ENCODE measurements at regions not wholly inside any gene's neighbourhood (a gene's known extent, or its start where the extent isn't known, plus 50 kb on each side); places are given as distances from the start of the nearest gene placed in this dataset.

DNA sequence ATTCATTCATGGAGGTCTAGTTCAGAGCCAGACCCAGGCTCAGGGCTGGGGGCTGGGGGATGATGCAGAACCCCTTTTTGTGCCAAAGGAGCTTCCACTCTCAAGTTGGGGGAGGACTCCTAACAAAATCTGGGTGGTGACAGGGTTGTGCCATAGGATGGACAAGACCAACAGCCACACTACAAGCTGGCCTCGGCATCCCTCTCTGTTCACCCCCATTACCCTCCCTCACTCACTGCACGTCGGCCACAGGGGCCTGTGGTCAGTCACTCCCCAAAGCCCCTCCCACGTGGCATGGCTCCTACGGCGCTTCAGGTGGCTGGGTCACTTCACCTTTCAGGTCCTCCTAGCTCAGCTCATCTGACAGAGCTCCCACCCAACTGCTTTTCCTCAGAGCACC lies 348.7 kb upstream of the ZMIZ1 start:
- H3K4me1 ChIP-seq: no peaks in the 10 kb centered on the region
- no peaks in the 10 kb centered on the region for H3K36me3 ChIP-seq (ENCODE audit: low read depth, missing control alignments)
- H3K27ac ChIP-seq: no peak overlapping the region
- no peaks in the 10 kb centered on the region for H3K9me3 ChIP-seq
- no peak for DNase-seq
- H3K27me3 ChIP-seq: no peaks in the 10 kb centered on the region
- intact Hi-C loops (cut with DNase I; ENCODE audit: low total_unique reads): no loop called here
- no peak overlapping the region for H3K4me3 ChIP-seq
- WGBS, 2 donors: 76 to 89% methylated on average over 6 of the region's 6 CpGs
- TF ChIP-seq POLR2A (IDR thresholded peaks at IDR 0.05): no peak
- no peak for TF ChIP-seq CTCF (IDR thresholded peaks at IDR 0.05)

DNA sequence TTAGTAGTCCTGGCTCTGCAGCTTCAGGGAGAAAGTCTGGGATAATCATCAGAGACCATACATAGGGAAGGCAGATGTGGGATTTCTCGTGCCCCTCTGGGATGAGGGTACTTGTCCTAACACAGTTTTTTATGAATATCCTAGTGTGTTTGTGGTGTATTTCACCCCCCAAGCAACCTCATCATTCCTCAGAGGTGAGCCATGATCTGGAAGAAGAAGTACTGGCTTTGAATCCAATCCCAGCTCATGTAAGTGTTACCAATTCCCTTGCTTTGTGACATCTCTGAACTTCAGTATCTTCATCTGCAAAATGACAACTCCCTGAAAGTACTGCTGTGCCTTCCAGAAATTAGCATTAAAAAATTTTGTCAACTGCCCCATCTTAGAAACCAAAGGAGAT lies 347.5 kb upstream of the ZMIZ1 start:
- H3K27me3 ChIP-seq: no peaks in the 10 kb centered on the region
- WGBS, 2 donors: 92 to 97% methylated on average over 1 of the region's 1 CpG
- no peaks in the 10 kb centered on the region for H3K4me1 ChIP-seq
- no peak overlapping the region for H3K4me3 ChIP-seq
- H3K27ac ChIP-seq: no peak overlapping the region
- intact Hi-C loops (cut with DNase I; ENCODE audit: low total_unique reads): no loop called here
- no peaks in the 10 kb centered on the region for H3K9me3 ChIP-seq
- DNase-seq: no peak
- TF ChIP-seq CTCF (IDR thresholded peaks at IDR 0.05) (no peak), POLR2A (IDR thresholded peaks at IDR 0.05) (no peak)
- H3K36me3 ChIP-seq (ENCODE audit: low read depth, missing control alignments): no peaks in the 10 kb centered on the region

DNA sequence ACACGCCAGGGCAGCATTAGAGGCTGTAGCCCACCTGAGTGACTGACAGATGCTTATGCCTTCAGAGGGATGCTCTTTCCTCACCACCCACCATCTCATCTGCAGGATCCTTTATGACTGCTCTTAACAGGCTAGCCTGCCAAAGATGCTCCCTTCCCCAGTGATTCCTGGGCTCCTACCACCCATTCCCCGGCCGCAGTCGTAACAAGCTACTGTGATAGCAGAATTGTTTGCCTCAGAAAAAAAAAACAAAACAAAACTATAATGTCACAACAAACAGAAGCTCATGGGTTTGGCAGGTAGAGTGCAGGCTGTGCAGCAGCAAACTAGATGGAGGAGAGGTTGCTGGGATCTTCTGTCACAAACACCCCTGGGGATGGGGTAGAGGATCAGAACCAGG lies 343.9 kb upstream of the ZMIZ1 start:
- 94 to 95% methylated on average over 4 of the region's 4 CpGs for WGBS, 2 donors
- TF ChIP-seq CTCF (IDR thresholded peaks at IDR 0.05): no peak
- no peak for TF ChIP-seq POLR2A (IDR thresholded peaks at IDR 0.05)
- no peak overlapping the region for H3K27ac ChIP-seq
- H3K4me3 ChIP-seq: no peak overlapping the region
- no peaks in the 10 kb centered on the region for H3K27me3 ChIP-seq
- no peak for DNase-seq
- no peaks in the 10 kb centered on the region for H3K4me1 ChIP-seq
- no peaks in the 10 kb centered on the region for H3K36me3 ChIP-seq (ENCODE audit: low read depth, missing control alignments)
- intact Hi-C loops (cut with DNase I; ENCODE audit: low total_unique reads): no loop called here
- no peaks in the 10 kb centered on the region for H3K9me3 ChIP-seq

DNA sequence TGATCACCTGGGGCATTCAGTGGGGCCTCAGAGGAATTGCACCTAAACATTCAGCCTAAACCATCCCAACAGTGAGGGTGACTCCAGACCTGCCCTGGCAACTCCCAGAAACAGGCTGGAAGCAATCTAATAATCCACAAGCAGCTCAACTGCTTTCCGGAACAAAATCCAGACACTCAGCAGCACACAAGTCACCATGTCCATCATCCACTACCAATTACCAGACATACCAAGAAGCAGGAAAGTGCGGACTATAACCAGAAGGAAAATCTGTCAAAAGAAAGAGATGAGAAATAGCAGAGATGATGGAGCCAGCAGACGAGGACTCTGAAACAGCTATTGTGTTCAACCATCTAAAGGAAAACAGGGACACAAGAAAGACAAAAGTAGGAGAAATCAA lies 342.6 kb upstream of the ZMIZ1 start:
- WGBS, 2 donors: 91 to 93% methylated on average over 3 of the region's 3 CpGs
- Histone ChIP-seq H3K27me3 (no peaks in the 10 kb centered on the region), H3K36me3 (ENCODE audit: low read depth, missing control alignments) (no peaks in the 10 kb centered on the region), H3K4me3 (no peak overlapping the region), H3K9me3 (no peaks in the 10 kb centered on the region), H3K27ac (no peak overlapping the region), H3K4me1 (no peaks in the 10 kb centered on the region)
- TF ChIP-seq CTCF (IDR thresholded peaks at IDR 0.05) (no peak), POLR2A (IDR thresholded peaks at IDR 0.05) (no peak)
- intact Hi-C loops (cut with DNase I; ENCODE audit: low total_unique reads): no loop called here
- no peak for DNase-seq

DNA sequence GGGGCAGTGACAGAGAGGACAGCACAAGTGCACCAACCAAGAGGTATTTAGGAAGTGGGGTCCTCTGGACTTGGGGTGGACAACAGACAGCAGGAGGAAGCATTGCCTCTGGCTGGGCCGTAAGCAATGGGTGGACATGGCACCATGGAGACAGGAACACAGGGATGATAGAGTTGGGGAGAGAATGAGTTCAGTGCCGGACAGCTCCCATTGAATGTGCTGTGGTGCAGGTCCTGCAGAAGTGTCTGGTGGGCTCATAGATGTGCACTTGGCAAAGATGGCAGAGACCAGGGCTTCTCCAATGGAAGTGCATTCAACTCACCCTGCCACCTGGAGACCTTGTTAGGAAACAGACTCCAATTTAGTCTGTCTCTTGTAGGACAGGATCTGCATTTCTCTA lies 341.5 kb upstream of the ZMIZ1 start:
- Histone ChIP-seq H3K36me3 (ENCODE audit: low read depth, missing control alignments) (no peaks in the 10 kb centered on the region), H3K4me1 (no peaks in the 10 kb centered on the region), H3K9me3 (no peaks in the 10 kb centered on the region), H3K27me3 (no peaks in the 10 kb centered on the region), H3K27ac (no peak overlapping the region), H3K4me3 (no peak overlapping the region)
- DNase-seq: no peak
- TF ChIP-seq CTCF (IDR thresholded peaks at IDR 0.05): no peak
- TF ChIP-seq POLR2A (IDR thresholded peaks at IDR 0.05): no peak
- intact Hi-C loops (cut with DNase I; ENCODE audit: low total_unique reads): no loop called here
- WGBS, 2 donors: 94 to 100% methylated on average over 2 of the region's 2 CpGs

Data from testis (tissue), 2 donors.